Large intestine (tissue), 3 donors: ENCODE measurements at regions not wholly inside any gene's neighbourhood (a gene's known extent, or its start where the extent isn't known, plus 50 kb on each side); places are given as distances from the start of the nearest gene placed in this dataset.

ENCODE experiments used
- DNase-seq, 2 donors: peaks; one replicate each; pipeline versions ENCODE4 v3.0.0 to v3.0.0-alpha.2; 2013
- H3K27ac ChIP-seq: one replicate; pipeline ENCODE4 v1.5.1; 2013; ENCODE audit warnings: low read length
- H3K27me3 ChIP-seq: 2 replicates; pipeline ENCODE4 v1.6.1; 2013; ENCODE audit warnings: low read length; ENCODE audit not compliant: control insufficient read depth, insufficient read depth
- H3K36me3 ChIP-seq: 2 replicates; pipeline ENCODE4 v1.6.1; 2013; ENCODE audit warnings: low read length; ENCODE audit not compliant: control insufficient read depth, insufficient read depth
- H3K4me1 ChIP-seq: one replicate; pipeline ENCODE4 v1.6.1; 2013; ENCODE audit warnings: low read length; ENCODE audit not compliant: control insufficient read depth, insufficient read depth
- H3K4me3 ChIP-seq: one replicate; pipeline ENCODE4 v1.5.1; 2013; ENCODE audit warnings: low read length
- H3K9me3 ChIP-seq: one replicate; pipeline ENCODE4 v1.6.1; 2013; ENCODE audit warnings: mild to moderate bottlenecking, low read depth, low read length, moderate library complexity; ENCODE audit not compliant: control insufficient read depth
- WGBS: methylation state at CpG from one replicate; pipeline ENCODE4 v1.1.5; 2013; ENCODE audit warnings: low lambda C conversion rate; ENCODE audit not compliant: insufficient coverage; 5-methylcytosine and 5-hydroxymethylcytosine counted together

- DNase-seq = no peak
- Histone ChIP-seq H3K4me3 (no peak overlapping the region), H3K4me1 (peaks cover 4% of the 10 kb centered on the region), H3K36me3 (no peaks in the 10 kb centered on the region), H3K9me3 (no peaks in the 10 kb centered on the region), H3K27me3 (no peaks in the 10 kb centered on the region), H3K27ac (no peak overlapping the region)
- 100% methylated on average over 3 of the region's 8 CpGs for WGBS
Measured at GRCh38 chr10:9613338-9614075, 1404.2 kb upstream of the CELF2 start.

GRCh38 chr10:9615189-9615588 is 1402.5 kb upstream of the CELF2 start:
- Histone ChIP-seq H3K27me3 (no peaks in the 10 kb centered on the region), H3K9me3 (no peaks in the 10 kb centered on the region), H3K4me1 (no peaks in the 10 kb centered on the region), H3K27ac (no peak overlapping the region), H3K36me3 (no peaks in the 10 kb centered on the region), H3K4me3 (no peak overlapping the region)
- no peak for DNase-seq
- WGBS = 88% methylated on average over 1 of the region's 3 CpGs

GRCh38 chr10:9621216-9621615 is 1396.5 kb upstream of the CELF2 start:
- 66% methylated on average over 4 of the region's 6 CpGs for WGBS
- Histone ChIP-seq H3K4me1 (no peaks in the 10 kb centered on the region), H3K27me3 (no peaks in the 10 kb centered on the region), H3K9me3 (peaks cover 4% of the 10 kb centered on the region), H3K27ac (no peak overlapping the region), H3K36me3 (no peaks in the 10 kb centered on the region), H3K4me3 (no peak overlapping the region)
- DNase-seq = no peak

- Histone ChIP-seq H3K36me3 (no peaks in the 10 kb centered on the region), H3K4me1 (no peaks in the 10 kb centered on the region), H3K27ac (no peak overlapping the region), H3K27me3 (no peaks in the 10 kb centered on the region), H3K9me3 (peaks cover 4% of the 10 kb centered on the region), H3K4me3 (no peak overlapping the region)
- no peak for DNase-seq
Measured at GRCh38 chr10:9625304-9625703, 1392.4 kb upstream of the CELF2 start.

GRCh38 chr10:9634466-9634865 is 1383.2 kb upstream of the CELF2 start:
- Histone ChIP-seq H3K36me3 (no peaks in the 10 kb centered on the region), H3K4me1 (no peaks in the 10 kb centered on the region), H3K9me3 (no peaks in the 10 kb centered on the region), H3K4me3 (no peak overlapping the region), H3K27me3 (no peaks in the 10 kb centered on the region), H3K27ac (no peak overlapping the region)
- no peak for DNase-seq
- WGBS = 81% methylated on average over 3 of the region's 3 CpGs

- H3K36me3 ChIP-seq = no peaks in the 10 kb centered on the region
- H3K4me3 ChIP-seq = no peak overlapping the region
- no peak for DNase-seq
- no peak overlapping the region for H3K27ac ChIP-seq
- no peaks in the 10 kb centered on the region for H3K9me3 ChIP-seq
- no peaks in the 10 kb centered on the region for H3K27me3 ChIP-seq
- H3K4me1 ChIP-seq = no peaks in the 10 kb centered on the region
- WGBS = no CpG with 5 or more reads among the region's 2 CpGs
Measured at GRCh38 chr10:9635691-9636090, 1382.0 kb upstream of the CELF2 start.

- Histone ChIP-seq H3K4me1 (no peaks in the 10 kb centered on the region), H3K27me3 (no peaks in the 10 kb centered on the region), H3K4me3 (no peak overlapping the region), H3K9me3 (no peaks in the 10 kb centered on the region), H3K36me3 (no peaks in the 10 kb centered on the region), H3K27ac (no peak overlapping the region)
- no peak for DNase-seq
- no CpG with 5 or more reads among the region's 2 CpGs for WGBS
Measured at GRCh38 chr10:9636216-9636615, 1381.5 kb upstream of the CELF2 start.

GRCh38 chr10:9643782-9644181 is 1373.9 kb upstream of the CELF2 start:
- Histone ChIP-seq H3K27ac (no peak overlapping the region), H3K36me3 (no peaks in the 10 kb centered on the region), H3K9me3 (peaks cover 6% of the 10 kb centered on the region), H3K4me1 (no peaks in the 10 kb centered on the region), H3K27me3 (no peaks in the 10 kb centered on the region), H3K4me3 (no peak overlapping the region)
- no peak for DNase-seq
- WGBS = no CpG with 5 or more reads among the region's 1 CpG

- peaks cover 6% of the 10 kb centered on the region for H3K9me3 ChIP-seq
- H3K27me3 ChIP-seq = no peaks in the 10 kb centered on the region
- no peaks in the 10 kb centered on the region for H3K36me3 ChIP-seq
- no CpG with 5 or more reads among the region's 3 CpGs for WGBS
- H3K4me1 ChIP-seq = no peaks in the 10 kb centered on the region
- DNase-seq = no peak
- no peak overlapping the region for H3K27ac ChIP-seq
- no peak overlapping the region for H3K4me3 ChIP-seq
Measured at GRCh38 chr10:9645404-9645803, 1372.3 kb upstream of the CELF2 start.

GRCh38 chr10:9645928-9646600 is 1371.6 kb upstream of the CELF2 start:
- WGBS = 40% methylated on average over 1 of the region's 2 CpGs
- Histone ChIP-seq H3K4me1 (no peaks in the 10 kb centered on the region), H3K9me3 (peaks cover 6% of the 10 kb centered on the region), H3K36me3 (no peaks in the 10 kb centered on the region), H3K27me3 (no peaks in the 10 kb centered on the region), H3K4me3 (no peak overlapping the region), H3K27ac (no peak overlapping the region)
- DNase-seq = no peak

GRCh38 chr10:9654261-9654660 is 1363.4 kb upstream of the CELF2 start:
- no peaks in the 10 kb centered on the region for H3K36me3 ChIP-seq
- H3K27me3 ChIP-seq = no peaks in the 10 kb centered on the region
- no peaks in the 10 kb centered on the region for H3K4me1 ChIP-seq
- peaks cover 4% of the 10 kb centered on the region for H3K9me3 ChIP-seq
- peak overlapping the region; percentile 59 for H3K27ac ChIP-seq
- peak; percentile 79 to 81 for DNase-seq
- no CpG with 5 or more reads among the region's 3 CpGs for WGBS
- no peak overlapping the region for H3K4me3 ChIP-seq
